CD8-positive, alpha-beta memory T cell (primary cell): ENCODE measurements at regions not wholly inside any gene's neighbourhood (a gene's known extent, or its start where the extent isn't known, plus 50 kb on each side); places are given as distances from the start of the nearest gene placed in this dataset.

ENCODE experiments used
- CTCF ChIA-PET: fragments of 350-600 bp; sonication (Branson Sonifier 250); formaldehyde crosslinking; loops from one replicate; lab custom pipeline; 2021; ENCODE audit warnings: antibody characterized with exemption; lab: Charles Lee
- POLR2A ChIA-PET: fragments of 350-600 bp; sonication (Branson Sonifier 250); formaldehyde crosslinking; loops from one replicate; lab custom pipeline; 2021; ENCODE audit warnings: antibody characterized with exemption; lab: Charles Lee
- DNase-seq, 5 donors: peaks; one replicate each; pipeline versions ENCODE4 v3.0.0 to v3.0.0-alpha.2; 2020 to 2022; ENCODE audit warnings: mixed read lengths in 1 of 5
- H3K27ac ChIP-seq: one replicate; pipeline ENCODE4 v1.7.0; 2013; ENCODE audit warnings: low read depth, mild to moderate bottlenecking, low read length, moderate library complexity
- H3K27me3 ChIP-seq: 2 replicates; pipeline ENCODE4 v1.7.0; 2013; ENCODE audit warnings: low read length, mild to moderate bottlenecking; ENCODE audit not compliant: insufficient read depth, poor library complexity, severe bottlenecking
- H3K36me3 ChIP-seq: 2 replicates; pipeline ENCODE4 v1.7.0; 2013; ENCODE audit warnings: mild to moderate bottlenecking, low read length, moderate library complexity; ENCODE audit not compliant: insufficient read depth
- H3K4me1 ChIP-seq: 2 replicates; pipeline ENCODE4 v1.7.0; 2013; ENCODE audit warnings: mild to moderate bottlenecking, low read length, moderate library complexity; ENCODE audit not compliant: insufficient read depth
- H3K4me3 ChIP-seq: 2 replicates; pipeline ENCODE4 v1.7.0; 2013; ENCODE audit warnings: mild to moderate bottlenecking, low read length
- H3K9me3 ChIP-seq: 2 replicates; pipeline ENCODE4 v1.7.0; 2013; ENCODE audit warnings: mild to moderate bottlenecking, low read length
- H3K27ac Mint-ChIP-seq, 8 donors: one replicate each; pipeline ENCODE4 v1.8.0; 2020 to 2021; ENCODE audit warnings: mixed read lengths in 8 of 8, mild to moderate bottlenecking in 6 of 8, inconsistent platforms in 3 of 8, moderate library complexity in 3 of 8
- H3K27me3 Mint-ChIP-seq, 2 donors: one replicate each; pipeline ENCODE4 v1.8.0; 2020 to 2021; ENCODE audit warnings: mixed read lengths in 2 of 2, mild to moderate bottlenecking in 1 of 2, moderate library complexity in 1 of 2
- H3K36me3 Mint-ChIP-seq, 3 donors: one replicate each; pipeline ENCODE4 v1.8.0; 2020 to 2021; ENCODE audit warnings: mixed read lengths in 3 of 3, inconsistent platforms in 1 of 3, mild to moderate bottlenecking in 1 of 3
- H3K4me1 Mint-ChIP-seq, 3 donors: one replicate each; pipeline ENCODE4 v1.8.0; 2020 to 2021; ENCODE audit warnings: mixed read lengths in 3 of 3, inconsistent platforms in 1 of 3, mild to moderate bottlenecking in 1 of 3
- H3K4me3 Mint-ChIP-seq, 7 donors: one replicate each; pipeline ENCODE4 v1.8.0; 2020 to 2021; ENCODE audit warnings: mixed read lengths in 7 of 7, mild to moderate bottlenecking in 6 of 7, moderate library complexity in 4 of 7, inconsistent platforms in 2 of 7
- H3K9me3 Mint-ChIP-seq, 5 donors: one replicate each; pipeline ENCODE4 v1.8.0; 2020 to 2022; ENCODE audit warnings: mixed read lengths in 5 of 5, mild to moderate bottlenecking in 3 of 5, moderate library complexity in 2 of 5, inconsistent platforms in 1 of 5

DNA sequence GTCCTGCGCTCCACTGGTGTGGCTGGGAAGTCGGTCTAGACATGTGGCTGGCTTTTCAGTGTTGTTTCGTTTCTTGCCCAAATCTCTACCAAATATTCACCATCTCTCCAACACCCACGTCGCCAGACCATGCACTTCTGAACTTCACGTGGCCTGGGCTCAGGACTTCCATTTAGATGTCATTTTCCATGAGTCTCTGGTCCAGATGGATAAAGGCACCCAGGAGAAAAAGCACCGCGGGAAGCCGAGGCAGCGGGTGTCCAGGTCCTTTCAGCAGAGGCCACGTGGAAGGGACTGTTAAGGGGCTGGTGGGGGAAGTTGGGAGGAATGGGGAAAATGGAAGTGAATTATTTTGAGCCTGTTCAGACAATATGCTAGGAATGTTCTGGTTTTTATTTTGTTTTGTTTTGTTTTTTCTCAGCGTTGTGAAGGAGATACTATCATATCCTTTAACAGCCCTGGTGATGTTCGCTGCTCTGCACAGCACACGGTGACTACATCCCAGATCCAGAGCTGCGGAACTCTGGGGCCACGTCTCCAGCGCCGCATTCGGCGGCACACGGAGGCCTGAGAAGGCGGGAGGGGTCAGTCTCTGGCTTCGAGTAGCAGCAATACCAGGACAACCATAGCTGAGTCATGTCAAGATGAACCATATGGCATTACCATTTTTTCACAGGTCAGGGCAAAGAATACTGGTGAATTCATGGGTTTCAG, 230.3 kb downstream of the THBS2 start:
- Histone ChIP-seq H3K36me3 (no peaks in the 10 kb centered on the region), H3K4me3 (no peak overlapping the region), H3K27me3 (no peaks in the 10 kb centered on the region), H3K4me1 (no peaks in the 10 kb centered on the region), H3K9me3 (no peaks in the 10 kb centered on the region), H3K27ac (no peak overlapping the region)
- CTCF ChIA-PET = no interaction called here
- Mint-ChIP-seq H3K9me3 (peaks cover 0 to 4% (median 0%) of the 10 kb centered on the region in 5 donors), H3K4me3 (no peak overlapping the region), H3K27me3 (peaks cover 0 to 15% of the 10 kb centered on the region in 2 donors), H3K27ac (no peak overlapping the region), H3K36me3 (no peaks in the 10 kb centered on the region), H3K4me1 (no peaks in the 10 kb centered on the region)
- DNase-seq = no peak
- POLR2A ChIA-PET = no interaction called here

DNA sequence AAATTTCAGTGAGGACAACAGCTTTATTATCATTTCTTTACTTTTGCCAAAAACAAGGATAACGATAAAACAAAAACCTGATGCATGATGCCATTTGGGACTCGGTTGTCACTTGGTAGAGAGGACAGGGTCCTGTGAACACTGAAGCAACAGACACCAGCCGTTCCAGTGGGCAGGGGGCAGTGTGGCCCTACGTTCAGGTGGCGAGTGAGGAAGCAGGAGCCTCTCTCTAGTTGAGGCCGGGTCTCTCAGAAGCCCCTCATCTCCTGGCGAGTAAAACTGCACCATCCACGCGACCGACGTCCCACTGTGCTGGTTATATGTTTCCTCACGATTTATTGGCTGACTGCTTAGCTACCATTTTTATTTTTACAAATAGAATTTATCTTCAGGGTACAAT, 231.6 kb downstream of the THBS2 start:
- H3K4me1 Mint-ChIP-seq = no peaks in the 10 kb centered on the region
- Histone ChIP-seq H3K36me3 (no peaks in the 10 kb centered on the region), H3K27ac (no peak overlapping the region), H3K4me1 (no peaks in the 10 kb centered on the region), H3K9me3 (no peaks in the 10 kb centered on the region), H3K4me3 (no peak overlapping the region), H3K27me3 (no peaks in the 10 kb centered on the region)
- peaks cover 9 to 23% of the 10 kb centered on the region in 2 donors for H3K27me3 Mint-ChIP-seq
- no peak for DNase-seq
- CTCF ChIA-PET = no interaction called here
- H3K4me3 Mint-ChIP-seq = no peak overlapping the region
- POLR2A ChIA-PET = no interaction called here
- H3K27ac Mint-ChIP-seq = no peak overlapping the region
- H3K36me3 Mint-ChIP-seq = no peaks in the 10 kb centered on the region
- peaks cover 3 to 9% (median 8%) of the 10 kb centered on the region in 5 donors for H3K9me3 Mint-ChIP-seq

DNA sequence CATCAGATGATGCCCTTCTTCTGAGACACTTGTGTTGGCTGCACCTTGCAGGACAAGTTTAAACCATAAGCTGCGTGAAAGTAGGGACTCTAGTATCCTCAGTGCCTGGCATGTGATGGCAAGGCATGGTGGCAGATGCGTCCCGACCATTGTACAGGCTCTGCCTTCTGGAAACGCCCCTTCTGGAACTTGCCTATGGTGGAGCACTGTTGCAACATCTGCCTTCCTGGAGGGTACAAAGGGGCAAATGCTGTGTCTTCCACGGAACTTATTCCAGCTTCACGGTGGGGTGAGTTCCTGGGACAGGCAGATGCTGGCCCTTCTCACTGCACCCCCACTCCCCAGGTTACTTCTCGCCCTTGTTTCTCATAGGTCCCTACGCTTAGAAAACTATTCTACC, 232.8 kb downstream of the THBS2 start:
- peaks cover 10 to 21% (median 13%) of the 10 kb centered on the region in 5 donors for H3K9me3 Mint-ChIP-seq
- Histone ChIP-seq H3K27ac (no peak overlapping the region), H3K4me3 (no peak overlapping the region), H3K36me3 (no peaks in the 10 kb centered on the region), H3K9me3 (no peaks in the 10 kb centered on the region), H3K27me3 (no peaks in the 10 kb centered on the region), H3K4me1 (no peaks in the 10 kb centered on the region)
- no peaks in the 10 kb centered on the region for H3K4me1 Mint-ChIP-seq
- H3K27ac Mint-ChIP-seq = no peak overlapping the region
- H3K4me3 Mint-ChIP-seq = no peak overlapping the region
- ChIA-PET POLR2A (no interaction called here), CTCF (no interaction called here)
- H3K36me3 Mint-ChIP-seq = no peaks in the 10 kb centered on the region
- no peak for DNase-seq
- peaks cover 11 to 31% of the 10 kb centered on the region in 2 donors for H3K27me3 Mint-ChIP-seq

DNA sequence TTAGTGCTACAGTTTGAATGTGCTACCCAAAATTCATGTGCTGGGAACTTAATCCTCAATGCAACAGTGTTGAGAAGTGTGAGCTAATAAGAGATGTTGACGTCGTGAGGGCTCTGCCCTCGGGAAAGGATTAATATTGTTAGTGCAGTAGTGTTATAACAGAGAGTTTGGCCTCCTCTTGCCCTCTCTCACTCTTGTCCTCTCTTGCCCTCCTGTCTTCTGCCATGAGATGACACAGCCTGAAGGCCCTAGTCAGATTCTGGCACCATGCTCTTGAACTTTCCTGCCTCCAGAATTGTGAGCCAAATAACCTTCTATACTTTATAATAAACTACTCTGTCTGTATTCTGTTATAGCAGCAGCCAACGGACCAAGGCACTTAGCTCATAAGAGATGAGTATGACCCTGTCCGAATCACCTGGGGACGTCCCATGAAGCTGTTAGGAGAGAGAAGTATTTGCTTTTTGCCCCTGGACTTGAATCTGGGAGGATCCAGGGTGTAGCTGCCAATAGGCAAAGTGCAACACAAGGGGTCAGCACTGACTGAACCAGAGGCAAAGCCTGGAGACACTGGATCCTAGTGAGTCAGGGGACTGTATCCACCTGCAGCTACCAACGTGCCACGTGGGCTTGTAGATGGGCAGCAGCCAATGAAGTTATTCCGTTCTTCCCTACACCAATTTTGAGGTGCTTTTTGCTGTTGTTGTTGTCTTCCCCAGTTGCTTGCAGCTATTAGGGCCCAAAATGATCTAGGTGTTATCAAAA, 233.7 kb downstream of the THBS2 start:
- Mint-ChIP-seq H3K27me3 (peaks cover 11 to 40% of the 10 kb centered on the region in 2 donors), H3K36me3 (no peaks in the 10 kb centered on the region)
- CTCF ChIA-PET = no interaction called here

DNA sequence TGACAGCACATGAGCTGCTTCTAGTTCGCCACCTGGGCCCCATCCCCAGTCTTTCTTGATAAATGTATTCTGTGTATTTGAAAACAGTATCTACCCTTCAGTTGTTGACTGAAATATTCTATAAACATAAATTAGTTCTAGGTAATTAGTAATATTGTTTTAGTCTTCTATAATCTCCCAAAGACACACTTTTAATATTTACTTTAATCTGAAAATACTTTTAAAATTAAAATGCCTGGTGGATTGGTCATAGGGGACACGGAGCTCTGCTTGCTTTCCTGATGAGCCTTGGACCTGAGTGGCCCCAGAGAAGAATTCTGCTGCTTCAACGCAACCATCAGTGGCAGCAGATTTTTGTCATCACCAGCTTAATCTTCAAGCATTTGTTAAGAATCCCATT, 234.5 kb downstream of the THBS2 start:
- ChIA-PET POLR2A (no interaction called here), CTCF (no interaction called here)
- H3K27ac ChIP-seq = no peak overlapping the region
- H3K36me3 Mint-ChIP-seq = no peaks in the 10 kb centered on the region
- H3K9me3 Mint-ChIP-seq = peaks cover 10 to 21% (median 16%) of the 10 kb centered on the region in 5 donors
- no peak overlapping the region for H3K4me3 Mint-ChIP-seq
- no peak for DNase-seq
- no peaks in the 10 kb centered on the region for H3K36me3 ChIP-seq
- H3K27me3 Mint-ChIP-seq = peaks cover 11 to 48% of the 10 kb centered on the region in 2 donors
- no peaks in the 10 kb centered on the region for H3K9me3 ChIP-seq
- H3K27ac Mint-ChIP-seq = no peak overlapping the region
- no peaks in the 10 kb centered on the region for H3K4me1 Mint-ChIP-seq
- no peaks in the 10 kb centered on the region for H3K4me1 ChIP-seq
- H3K27me3 ChIP-seq = no peaks in the 10 kb centered on the region
- H3K4me3 ChIP-seq = no peak overlapping the region

More for the DNA sequence above, 233.7 kb downstream of the THBS2 start:
- no peak overlapping the region for H3K27ac Mint-ChIP-seq
- no peak overlapping the region for H3K27ac ChIP-seq
- no peak overlapping the region for H3K4me3 Mint-ChIP-seq
- no peak overlapping the region for H3K4me3 ChIP-seq
- POLR2A ChIA-PET = no interaction called here
- no peaks in the 10 kb centered on the region for H3K9me3 ChIP-seq
- DNase-seq = no peak
- no peaks in the 10 kb centered on the region for H3K27me3 ChIP-seq
- no peaks in the 10 kb centered on the region for H3K4me1 Mint-ChIP-seq
- H3K36me3 ChIP-seq = no peaks in the 10 kb centered on the region
- H3K9me3 Mint-ChIP-seq = peaks cover 10 to 21% (median 16%) of the 10 kb centered on the region in 5 donors
- no peaks in the 10 kb centered on the region for H3K4me1 ChIP-seq

DNA sequence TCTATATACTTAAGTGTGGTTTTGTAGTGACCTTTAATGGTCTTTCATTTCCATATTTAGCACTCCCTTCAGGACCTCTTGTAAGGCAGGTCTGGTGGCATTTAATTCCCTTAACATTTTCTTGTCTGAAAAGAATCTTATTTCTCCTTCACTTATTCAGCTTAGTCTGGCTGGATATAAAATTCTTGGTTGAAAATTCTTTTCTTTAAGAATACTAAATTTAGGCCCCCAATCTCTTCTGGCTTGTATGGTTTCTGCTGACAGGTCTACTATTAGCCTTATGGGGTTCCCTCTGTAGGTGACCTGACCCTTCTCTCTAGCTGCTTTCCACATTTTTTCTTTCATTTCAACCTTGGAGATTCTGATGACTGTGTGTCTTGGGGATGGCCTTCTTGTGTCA, 236.9 kb downstream of the THBS2 start:
- no peak overlapping the region for H3K4me3 ChIP-seq
- no peaks in the 10 kb centered on the region for H3K4me1 Mint-ChIP-seq
- no peaks in the 10 kb centered on the region for H3K27me3 ChIP-seq
- ChIA-PET POLR2A (no interaction called here), CTCF (no interaction called here)
- no peaks in the 10 kb centered on the region for H3K4me1 ChIP-seq
- no peak overlapping the region for H3K27ac ChIP-seq
- no peaks in the 10 kb centered on the region for H3K36me3 Mint-ChIP-seq
- no peak overlapping the region for H3K27ac Mint-ChIP-seq
- H3K4me3 Mint-ChIP-seq = no peak overlapping the region
- peaks cover 10 to 21% (median 16%) of the 10 kb centered on the region in 5 donors for H3K9me3 Mint-ChIP-seq
- no peaks in the 10 kb centered on the region for H3K36me3 ChIP-seq
- no peak for DNase-seq
- H3K27me3 Mint-ChIP-seq = peaks cover 11 to 48% of the 10 kb centered on the region in 2 donors
- H3K9me3 ChIP-seq = no peaks in the 10 kb centered on the region

DNA sequence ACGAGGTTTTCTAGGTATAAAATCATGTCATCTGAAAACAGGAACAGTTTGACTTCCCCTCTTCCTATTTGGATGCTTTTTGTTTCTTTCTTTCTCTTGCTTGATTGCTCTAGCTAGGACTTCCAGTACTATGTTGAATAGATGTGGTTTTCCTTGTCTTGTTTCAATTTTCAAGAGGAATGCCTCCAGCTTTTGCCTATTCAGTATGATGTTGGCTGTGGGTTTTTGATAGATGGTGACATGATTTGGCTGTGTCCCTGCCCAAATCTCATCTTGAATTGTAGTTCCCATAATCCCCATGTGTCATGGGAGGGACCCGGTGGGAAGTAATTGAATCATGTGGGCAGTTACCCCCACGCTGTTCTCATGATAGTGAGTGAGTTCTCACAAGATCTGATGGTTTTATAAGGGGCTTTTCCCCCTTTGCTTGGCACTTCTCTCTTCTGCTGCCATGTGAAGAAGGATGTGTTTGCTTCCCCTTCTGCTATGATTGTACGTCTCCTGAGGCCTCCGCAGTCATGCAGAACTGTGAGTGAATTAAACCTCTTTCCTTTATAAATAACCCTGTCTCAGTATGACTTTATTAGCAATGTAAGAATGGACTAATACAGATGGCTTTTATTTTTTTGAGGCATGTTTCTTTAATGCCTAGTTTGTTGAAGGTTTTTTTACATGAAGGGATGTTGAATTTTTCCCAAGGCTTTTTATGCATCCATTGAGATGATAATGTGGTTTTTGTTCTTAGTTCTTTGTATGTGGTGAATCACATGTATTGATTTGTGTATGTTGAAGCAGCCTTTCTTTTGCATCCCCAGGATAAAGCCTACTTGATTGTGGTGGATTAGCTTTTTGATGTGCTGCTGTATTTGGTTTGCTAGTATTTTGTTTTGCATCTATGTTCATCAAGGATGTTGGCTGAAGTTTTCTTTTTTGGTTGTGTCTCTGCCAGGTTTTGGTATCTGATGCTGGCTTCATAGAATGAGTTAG, 239.1 kb downstream of the THBS2 start:
- H3K4me3 ChIP-seq = no peak overlapping the region
- ChIA-PET CTCF (no interaction called here), POLR2A (no interaction called here)
- Mint-ChIP-seq H3K36me3 (no peaks in the 10 kb centered on the region), H3K4me1 (no peaks in the 10 kb centered on the region), H3K4me3 (no peak overlapping the region), H3K9me3 (peaks cover 10 to 21% (median 16%) of the 10 kb centered on the region in 5 donors), H3K27ac (no peak overlapping the region), H3K27me3 (peaks cover 11 to 34% of the 10 kb centered on the region in 2 donors)
- H3K36me3 ChIP-seq = no peaks in the 10 kb centered on the region
- H3K4me1 ChIP-seq = no peaks in the 10 kb centered on the region
- H3K27me3 ChIP-seq = no peaks in the 10 kb centered on the region
- DNase-seq = no peak
- no peak overlapping the region for H3K27ac ChIP-seq
- no peaks in the 10 kb centered on the region for H3K9me3 ChIP-seq
